ENCODE measurements at regions not wholly inside any gene's neighbourhood (a gene's known extent, or its start where the extent isn't known, plus 50 kb on each side); places are given as distances from the start of the nearest gene placed in this dataset.

DNA sequence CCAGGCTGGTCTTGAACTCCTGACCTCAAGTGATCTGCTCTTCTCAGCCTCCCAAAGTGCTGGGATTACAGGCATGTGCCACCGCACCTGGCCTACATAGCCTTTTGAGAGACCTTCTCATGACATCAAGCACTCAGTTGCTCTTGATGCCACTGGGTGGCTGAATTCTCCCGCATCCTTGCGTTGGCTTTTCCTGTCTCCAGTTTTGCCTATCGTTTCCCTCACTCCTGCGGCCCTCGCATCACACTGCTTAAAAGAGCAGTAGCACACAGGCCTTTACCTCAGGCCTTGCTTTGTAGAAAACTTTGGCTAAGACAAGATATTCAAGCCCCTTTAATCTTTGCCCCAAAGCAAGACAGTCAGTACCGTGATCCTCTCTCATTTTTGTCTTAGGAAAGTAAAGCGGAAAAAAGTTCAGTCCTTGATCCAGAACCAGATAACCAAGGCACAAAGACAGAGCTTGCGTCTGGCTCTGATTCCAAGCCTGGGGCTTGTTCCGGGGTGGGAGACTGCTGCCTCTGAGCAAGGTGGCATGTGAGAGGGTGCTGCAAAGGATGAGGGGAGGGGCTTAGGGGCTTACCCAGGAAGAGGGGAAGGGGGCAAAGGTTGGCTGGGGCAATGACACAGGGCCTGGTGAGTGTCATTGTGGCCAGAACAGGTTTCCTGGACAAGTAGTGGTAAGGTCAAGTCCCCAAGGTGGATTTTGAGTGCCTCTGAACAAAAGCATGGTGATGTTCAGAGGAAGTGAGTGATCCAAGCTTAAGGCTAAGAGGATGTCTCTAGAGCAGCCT, 175.0 kb upstream of the TLE3 start:
- TF ChIP-seq, protein P1, sequence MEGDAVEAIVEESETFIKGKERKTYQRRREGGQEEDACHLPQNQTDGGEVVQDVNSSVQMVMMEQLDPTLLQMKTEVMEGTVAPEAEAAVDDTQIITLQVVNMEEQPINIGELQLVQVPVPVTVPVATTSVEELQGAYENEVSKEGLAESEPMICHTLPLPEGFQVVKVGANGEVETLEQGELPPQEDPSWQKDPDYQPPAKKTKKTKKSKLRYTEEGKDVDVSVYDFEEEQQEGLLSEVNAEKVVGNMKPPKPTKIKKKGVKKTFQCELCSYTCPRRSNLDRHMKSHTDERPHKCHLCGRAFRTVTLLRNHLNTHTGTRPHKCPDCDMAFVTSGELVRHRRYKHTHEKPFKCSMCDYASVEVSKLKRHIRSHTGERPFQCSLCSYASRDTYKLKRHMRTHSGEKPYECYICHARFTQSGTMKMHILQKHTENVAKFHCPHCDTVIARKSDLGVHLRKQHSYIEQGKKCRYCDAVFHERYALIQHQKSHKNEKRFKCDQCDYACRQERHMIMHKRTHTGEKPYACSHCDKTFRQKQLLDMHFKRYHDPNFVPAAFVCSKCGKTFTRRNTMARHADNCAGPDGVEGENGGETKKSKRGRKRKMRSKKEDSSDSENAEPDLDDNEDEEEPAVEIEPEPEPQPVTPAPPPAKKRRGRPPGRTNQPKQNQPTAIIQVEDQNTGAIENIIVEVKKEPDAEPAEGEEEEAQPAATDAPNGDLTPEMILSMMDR (IDR thresholded peaks at IDR 0.05): no peak
- TF ChIP-seq EZH2 (IDR thresholded peaks at IDR 0.05): no peak
